Endothelial cell of umbilical vein (primary cell): ENCODE measurements at regions not wholly inside any gene's neighbourhood (a gene's known extent, or its start where the extent isn't known, plus 50 kb on each side); places are given as distances from the start of the nearest gene placed in this dataset.

Experiments used
- BruUV-seq: library from RNA; stranded (reverse); fragments of 400-500 nt; replicated peaks from 2 replicates; lab custom pipeline; 2021; lab: Mats Ljungman, UMichigan
- CTCF ChIA-PET: fragments of 300-600, 350-600 bp; sonication (Branson Sonifier 250); formaldehyde crosslinking; loops from one replicate; lab custom pipeline; 2021; ENCODE audit warnings: antibody characterized with exemption, inconsistent platforms; lab: Charles Lee
- POLR2A ChIA-PET: fragments of 300-600, 350-600 bp; sonication (Branson Sonifier 250); formaldehyde crosslinking; loops from one replicate; lab custom pipeline; 2021; ENCODE audit warnings: antibody characterized with exemption, inconsistent platforms; lab: Charles Lee
- DNase-seq: peaks from one replicate; pipeline ENCODE4 v3.0.0-alpha.2; 2011; ENCODE audit warnings: low read depth, low spot score
- FAIRE-seq: peaks from 2 replicates; lab custom pipeline; 2011; peaks lifted over from hg19 to GRCh38; lab: Jason Lieb, UNC
- H2AFZ ChIP-seq: 2 replicates; pipeline ENCODE4 v1.6.0; 2012; ENCODE audit warnings: low read depth, low read length, control low read depth, inconsistent platforms
- H3K27ac ChIP-seq: 2 replicates; pipeline ENCODE4 v1.5.1; 2011; ENCODE audit warnings: low read depth, mild to moderate bottlenecking, control low read depth, low read length, moderate library complexity; ENCODE audit not compliant: insufficient read depth
- H3K27me3 ChIP-seq, 2 experiments: 2 replicates each; pipeline versions ENCODE4 v1.6.0 to v1.6.1; 2011; ENCODE audit warnings: low read length in 2 of 2, mixed read lengths in 1 of 2; ENCODE audit not compliant: control insufficient read depth in 2 of 2, insufficient read depth in 2 of 2
- H3K36me3 ChIP-seq, 2 experiments: 2 replicates in 1 of 2; 3 replicates in 1 of 2; pipeline ENCODE4 v1.5.1; 2011; ENCODE audit warnings: low read length in 2 of 2, mild to moderate bottlenecking in 1 of 2, moderate library complexity in 1 of 2; ENCODE audit not compliant: control insufficient read depth in 2 of 2, insufficient read depth in 2 of 2; ENCODE audit errors: extremely low read depth in 1 of 2
- H3K4me1 ChIP-seq: 3 replicates; pipeline ENCODE4 v1.5.1; 2011; ENCODE audit warnings: mild to moderate bottlenecking, low read length; ENCODE audit not compliant: control insufficient read depth, insufficient read depth; ENCODE audit errors: extremely low read depth
- H3K4me2 ChIP-seq: 2 replicates; pipeline ENCODE4 v1.6.1; 2011; ENCODE audit warnings: low read length, control low read depth, mixed read lengths; ENCODE audit not compliant: insufficient read depth
- H3K4me3 ChIP-seq, 3 experiments: fragments of 200-600 bp in 1 of 3; sonication (generic), shearing (Covaris generic) in 1 of 3; replicated peaks in 1 of 3; 2 replicates each; pipeline ENCODE4 v1.5.1; 2011 to 2016; ENCODE audit warnings: control low read depth in 3 of 3, low read length in 3 of 3, mild to moderate bottlenecking in 2 of 3, inconsistent platforms in 1 of 3, low read depth in 1 of 3, moderate library complexity in 1 of 3; ENCODE audit not compliant: insufficient read depth in 1 of 3
- H3K79me2 ChIP-seq: 2 replicates; pipeline ENCODE4 v1.6.0; 2012; ENCODE audit warnings: low read length, inconsistent platforms; ENCODE audit not compliant: control insufficient read depth, insufficient read depth
- H3K9ac ChIP-seq: replicated peaks from 2 replicates; pipeline ENCODE3; 2011; ENCODE audit warnings: low read length, control low read depth; ENCODE audit not compliant: insufficient read depth; ENCODE audit errors: extremely low read depth
- H3K9me1 ChIP-seq: replicated peaks from 3 replicates; pipeline ENCODE4 v1.6.0; 2011; ENCODE audit warnings: mild to moderate bottlenecking, low read length; ENCODE audit not compliant: control insufficient read depth, insufficient read depth; ENCODE audit errors: extremely low read depth
- H3K9me3 ChIP-seq: replicated peaks from 2 replicates; pipeline ENCODE4 v1.5.1; 2012; ENCODE audit warnings: low read length, inconsistent platforms; ENCODE audit not compliant: control insufficient read depth, insufficient read depth
- H4K20me1 ChIP-seq: replicated peaks from 2 replicates; pipeline ENCODE3; 2011; ENCODE audit warnings: mild to moderate bottlenecking, low read length; ENCODE audit not compliant: control insufficient read depth, insufficient read depth; ENCODE audit errors: extremely low read depth
- FOS ChIP-seq: IDR thresholded peaks from 2 replicates; pipeline ENCODE4 v1.6.1; 2011; ENCODE audit warnings: mild to moderate bottlenecking, low read length, moderate library complexity, borderline replicate concordance; ENCODE audit not compliant: insufficient read depth
- GATA2 ChIP-seq: IDR thresholded peaks from 2 replicates; pipeline ENCODE4 v1.7.0; 2011; ENCODE audit warnings: low read depth, mild to moderate bottlenecking, moderate library complexity, mixed read lengths, low read length; ENCODE audit not compliant: insufficient read length, insufficient read depth
- JUN ChIP-seq: IDR thresholded peaks from 2 replicates; pipeline ENCODE4 v1.6.1; 2011; ENCODE audit warnings: borderline replicate concordance, low read depth; ENCODE audit not compliant: insufficient read length, insufficient read depth
- MYC ChIP-seq: IDR thresholded peaks from one replicate; pipeline ENCODE4 v1.6.1; 2011; ENCODE audit warnings: mild to moderate bottlenecking, low read depth, low read length
- POLR2A ChIP-seq: IDR thresholded peaks from 2 replicates; pipeline ENCODE4 v1.6.1; 2012; ENCODE audit warnings: low read depth, mild to moderate bottlenecking, control low read depth, low read length
- POLR2AphosphoS5 ChIP-seq: IDR thresholded peaks from 2 replicates; pipeline ENCODE4 v1.6.1; 2012; ENCODE audit warnings: low read depth, mild to moderate bottlenecking, control low read depth, low read length, moderate library complexity; ENCODE audit not compliant: insufficient read depth
- dilution Hi-C: fragments of 300-500 bp; cut with MboI; formaldehyde crosslinking; loops from one replicate; pipeline ENCODE4 v1.15.0; 2019; ENCODE audit warnings: low sequenced_read_pairs; ENCODE audit not compliant: extremely low pct_ligation_motif_present
- intact Hi-C: fragments of 100-400 bp; cut with micrococcal nuclease; formaldehyde crosslinking; loops from one replicate; pipeline ENCODE4 v1.10.0; 2022
- TF ChIP-seq, protein P1 (sequence below): IDR thresholded peaks from 2 replicates; pipeline ENCODE4 v1.6.1; 2011; ENCODE audit not compliant: insufficient read depth, insufficient read length
- TF ChIP-seq, protein P2 (sequence below), 2 donors: IDR thresholded peaks; 1 replicate in 1 of 2; 2 replicates in 1 of 2; pipeline ENCODE4 v1.5.1; 2011; ENCODE audit warnings: low read length in 2 of 2, mild to moderate bottlenecking in 2 of 2, moderate library complexity in 2 of 2, control low read depth in 1 of 2, inconsistent platforms in 1 of 2, low read depth in 1 of 2; ENCODE audit not compliant: insufficient read depth in 1 of 2; ENCODE audit errors: extremely low read depth in 1 of 2

DNA sequence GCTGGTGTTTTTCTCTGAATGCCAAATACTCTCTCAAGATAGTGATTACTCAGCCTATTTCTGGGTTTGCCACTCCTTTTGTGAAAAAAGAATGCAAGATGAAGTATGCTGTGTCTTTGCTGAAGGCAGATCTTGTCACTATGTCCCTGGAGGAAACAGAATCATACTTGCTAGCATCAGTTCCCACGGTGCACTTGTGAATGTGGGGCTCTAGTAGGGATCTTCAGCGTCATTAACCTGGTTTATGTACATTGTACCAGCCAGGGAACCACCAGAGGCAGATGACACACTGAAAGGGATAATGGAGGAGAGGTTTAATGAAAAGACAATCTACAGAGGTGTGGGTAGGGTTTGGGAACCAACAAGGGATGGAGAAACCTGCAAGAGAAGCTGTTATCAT, 131.0 kb upstream of the CXCR4 start:
- CTCF ChIA-PET = interaction anchor here (0.8 kb wide), 1 partner anchor 10 kb away, joined by 4 read pairs; no protein-coding TSS in a partner anchor
- H3K4me2 ChIP-seq = no peak overlapping the region

More for the DNA sequence above, 131.0 kb upstream of the CXCR4 start:
- no peaks in the 10 kb centered on the region for H4K20me1 ChIP-seq
- no peak overlapping the region for H2AFZ ChIP-seq
- intact Hi-C loops = no loop called here
- H3K79me2 ChIP-seq = no peaks in the 10 kb centered on the region
- dilution Hi-C loops = no loop called here
- BruUV-seq = no TSS peak
- no peak overlapping the region for H3K27ac ChIP-seq
- no peak overlapping the region for H3K4me3 ChIP-seq
- POLR2A ChIA-PET = no interaction called here
- H3K36me3 ChIP-seq = no peaks in the 10 kb centered on the region
- FAIRE-seq (no peak), DNase-seq (no peak)
- peaks cover 4 to 10% of the 10 kb centered on the region in 2 experiments for H3K27me3 ChIP-seq
- peaks cover 5% of the 10 kb centered on the region for H3K4me1 ChIP-seq
- no peaks in the 10 kb centered on the region for H3K9me3 ChIP-seq
- TF ChIP-seq FOS (no peak), JUN (no peak), MYC (no peak), POLR2AphosphoS5 (no peak), GATA2 (no peak), POLR2A (no peak)
- TF ChIP-seq, protein P1, sequence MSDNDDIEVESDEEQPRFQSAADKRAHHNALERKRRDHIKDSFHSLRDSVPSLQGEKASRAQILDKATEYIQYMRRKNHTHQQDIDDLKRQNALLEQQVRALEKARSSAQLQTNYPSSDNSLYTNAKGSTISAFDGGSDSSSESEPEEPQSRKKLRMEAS = no peak
- TF ChIP-seq, protein P2, sequence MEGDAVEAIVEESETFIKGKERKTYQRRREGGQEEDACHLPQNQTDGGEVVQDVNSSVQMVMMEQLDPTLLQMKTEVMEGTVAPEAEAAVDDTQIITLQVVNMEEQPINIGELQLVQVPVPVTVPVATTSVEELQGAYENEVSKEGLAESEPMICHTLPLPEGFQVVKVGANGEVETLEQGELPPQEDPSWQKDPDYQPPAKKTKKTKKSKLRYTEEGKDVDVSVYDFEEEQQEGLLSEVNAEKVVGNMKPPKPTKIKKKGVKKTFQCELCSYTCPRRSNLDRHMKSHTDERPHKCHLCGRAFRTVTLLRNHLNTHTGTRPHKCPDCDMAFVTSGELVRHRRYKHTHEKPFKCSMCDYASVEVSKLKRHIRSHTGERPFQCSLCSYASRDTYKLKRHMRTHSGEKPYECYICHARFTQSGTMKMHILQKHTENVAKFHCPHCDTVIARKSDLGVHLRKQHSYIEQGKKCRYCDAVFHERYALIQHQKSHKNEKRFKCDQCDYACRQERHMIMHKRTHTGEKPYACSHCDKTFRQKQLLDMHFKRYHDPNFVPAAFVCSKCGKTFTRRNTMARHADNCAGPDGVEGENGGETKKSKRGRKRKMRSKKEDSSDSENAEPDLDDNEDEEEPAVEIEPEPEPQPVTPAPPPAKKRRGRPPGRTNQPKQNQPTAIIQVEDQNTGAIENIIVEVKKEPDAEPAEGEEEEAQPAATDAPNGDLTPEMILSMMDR (IDR thresholded peaks at IDR 0.05; ENCODE audit: extremely low read depth in 1 of 2, insufficient read depth in 1 of 2, low read depth in 1 of 2, low read length in 2 of 2) = no peak
- H3K9me1 ChIP-seq = no peaks in the 10 kb centered on the region
- no peak overlapping the region for H3K9ac ChIP-seq
